AG04449 (cell line): ENCODE measurements at regions not wholly inside any gene's neighbourhood (a gene's known extent, or its start where the extent isn't known, plus 50 kb on each side); places are given as distances from the start of the nearest gene placed in this dataset.

Source experiments
- CTCF ChIA-PET: fragments of 350-600 bp; formaldehyde crosslinking; extraction: SDS; loops from one replicate; lab custom pipeline; 2021; ENCODE audit warnings: antibody characterized with exemption; lab: Yijun Ruan, JAX
- POLR2A ChIA-PET: fragments of 400-600, 350-600 bp; formaldehyde crosslinking; extraction: SDS; loops from one replicate; lab custom pipeline; 2020; ENCODE audit warnings: antibody characterized with exemption, inconsistent platforms; lab: Yijun Ruan, JAX
- DNase-seq: peaks from one replicate; pipeline ENCODE4 v3.0.0-alpha.2; 2010; ENCODE audit warnings: low read depth, low spot score
- H3K4me3 ChIP-seq: 2 replicates; pipeline ENCODE4 v1.5.1; 2011; ENCODE audit warnings: low read depth, mild to moderate bottlenecking, control low read depth, low read length
- CTCF ChIP-seq: IDR thresholded peaks from one replicate; pipeline ENCODE4 v1.5.1; 2011; ENCODE audit warnings: mild to moderate bottlenecking, moderate library complexity, low read length, control low read depth, inconsistent platforms; ENCODE audit not compliant: insufficient read depth; ENCODE audit errors: missing control alignments

DNA sequence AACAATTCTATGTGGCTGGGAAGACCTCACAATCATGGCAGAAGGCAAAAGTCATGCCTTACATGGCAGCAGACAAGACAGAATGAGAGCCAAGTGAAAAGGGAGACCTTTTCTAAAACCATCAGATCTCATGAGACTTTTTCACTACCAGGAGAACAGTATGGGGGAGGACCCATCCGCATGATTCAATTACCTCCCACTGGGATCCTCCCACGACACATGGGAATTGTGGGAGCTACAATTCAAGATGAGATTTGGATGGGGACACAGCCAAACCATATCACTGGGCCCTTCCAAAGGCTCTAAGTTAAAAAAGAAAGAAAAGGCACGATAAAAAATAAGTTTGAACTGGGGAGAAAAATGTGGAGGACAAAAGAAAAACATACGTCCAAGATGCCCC lies 406.9 kb upstream of the CDH4 start:
- ChIA-PET CTCF (interaction anchor here (1.8 kb wide), 1 partner anchor 384 kb away, joined by 4 read pairs; no protein-coding TSS in a partner anchor), POLR2A (no interaction called here)
- no peak for TF ChIP-seq CTCF
- DNase-seq = no peak
- no peak overlapping the region for H3K4me3 ChIP-seq

GRCh38 chr20:60851826-60852704 lies 400.0 kb upstream of the CDH4 start:
- no peak for DNase-seq
- POLR2A ChIA-PET = no interaction called here
- no peak overlapping the region for H3K4me3 ChIP-seq
- TF ChIP-seq CTCF = peak; percentile 36
- CTCF ChIA-PET = interaction anchor here (0.7 to 0.8 kb wide), 2 partner anchors 13 to 377 kb away, joined by 3 read pairs; no protein-coding TSS in a partner anchor

- CTCF ChIA-PET = no interaction called here
- H3K4me3 ChIP-seq = no peak overlapping the region
- POLR2A ChIA-PET = no interaction called here
- no peak for TF ChIP-seq CTCF
- DNase-seq = peak; percentile 4
These were observed 394.4 kb upstream of the CDH4 start for GRCh38 chr20:60857708-60858107.

GRCh38 chr20:60862601-60863000 lies 389.5 kb upstream of the CDH4 start:
- TF ChIP-seq CTCF = no peak
- POLR2A ChIA-PET = no interaction called here
- CTCF ChIA-PET = no interaction called here
- H3K4me3 ChIP-seq = no peak overlapping the region
- DNase-seq = no peak

- no peak overlapping the region for H3K4me3 ChIP-seq
- ChIA-PET CTCF (no interaction called here), POLR2A (no interaction called here)
- no peak for TF ChIP-seq CTCF
- DNase-seq = no peak
These were observed 388.5 kb upstream of the CDH4 start for GRCh38 chr20:60863548-60863947.

DNA sequence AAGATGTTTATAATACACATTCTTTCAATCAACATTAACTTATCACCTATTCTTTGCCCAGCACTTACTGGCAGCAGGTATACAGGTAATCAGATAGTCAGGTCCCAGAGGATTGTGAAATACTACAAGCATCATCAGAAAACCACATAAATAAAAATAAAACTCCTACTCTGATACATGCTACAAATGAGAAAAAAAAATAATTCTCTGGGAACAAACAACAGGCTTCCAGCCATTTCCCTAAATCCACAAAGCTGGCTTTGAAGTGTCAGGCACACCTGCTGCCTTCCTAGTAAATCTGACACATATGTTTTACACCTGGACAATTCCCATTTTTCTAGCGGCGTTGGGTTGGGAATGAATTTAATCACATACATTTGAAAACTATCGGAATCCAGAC lies 384.5 kb upstream of the CDH4 start:
- DNase-seq = no peak
- no peak overlapping the region for H3K4me3 ChIP-seq
- no peak for TF ChIP-seq CTCF
- ChIA-PET POLR2A (no interaction called here), CTCF (no interaction called here)
